Neural cell (in vitro differentiated cells): ENCODE measurements at regions not wholly inside any gene's neighbourhood (a gene's known extent, or its start where the extent isn't known, plus 50 kb on each side); places are given as distances from the start of the nearest gene placed in this dataset.

Experiments
- CTCF ChIP-seq: fragments of 450-650 bp; IDR thresholded peaks from 2 replicates; pipeline ENCODE4 v1.5.1; 2014; ENCODE audit warnings: antibody characterized with exemption, mild to moderate bottlenecking, moderate library complexity; ENCODE audit not compliant: poor library complexity, severe bottlenecking
- EZH2 ChIP-seq: fragments of 200-600, 300-800 bp; shearing (Covaris generic), sonication (generic); IDR thresholded peaks from 2 replicates; pipeline ENCODE4 v1.6.1; 2014; ENCODE audit warnings: antibody characterized with exemption, low read length, borderline replicate concordance, mild to moderate bottlenecking; ENCODE audit not compliant: insufficient read depth, poor library complexity, severe bottlenecking
- POLR2AphosphoS5 ChIP-seq: IDR thresholded peaks from 2 replicates; pipeline ENCODE4 v1.6.1; 2012
- REST ChIP-seq: IDR thresholded peaks from 2 replicates; pipeline ENCODE4 v1.6.1; 2012; ENCODE audit warnings: borderline replicate concordance
- SMC3 ChIP-seq: fragments of 450-650 bp; conservative IDR thresholded peaks from 2 replicates; pipeline ENCODE4 v1.6.1; 2014; ENCODE audit warnings: antibody characterized with exemption, mild to moderate bottlenecking, moderate library complexity; ENCODE audit not compliant: poor library complexity

- TF ChIP-seq EZH2 (no peak), CTCF (no peak), REST (no peak), SMC3 (no peak), POLR2AphosphoS5 (no peak)
These were observed 1447.3 kb upstream of the MIR17HG start for GRCh38 chr13:89900104-89900765.
